Activated naive CD4-positive, alpha-beta T cell treated with anti-CD3 and anti-CD28 coated beads, Interleukin-2, amount 50 U/mL, for 24 hours (primary cell): ENCODE measurements at regions not wholly inside any gene's neighbourhood (a gene's known extent, or its start where the extent isn't known, plus 50 kb on each side); places are given as distances from the start of the nearest gene placed in this dataset.

ENCODE experiments used
- H3K27ac Mint-ChIP-seq: one replicate; pipeline ENCODE4 v1.8.0; 2021; ENCODE audit warnings: mild to moderate bottlenecking, mixed read lengths
- H3K27me3 Mint-ChIP-seq: one replicate; pipeline ENCODE4 v1.8.0; 2021; ENCODE audit warnings: mixed read lengths
- H3K36me3 Mint-ChIP-seq: one replicate; pipeline ENCODE4 v1.8.0; 2021; ENCODE audit warnings: mixed read lengths
- H3K4me1 Mint-ChIP-seq: one replicate; pipeline ENCODE4 v1.8.0; 2021; ENCODE audit warnings: mixed read lengths
- H3K4me3 Mint-ChIP-seq: one replicate; pipeline ENCODE4 v1.8.0; 2021; ENCODE audit warnings: mild to moderate bottlenecking, mixed read lengths
- H3K9me3 Mint-ChIP-seq: one replicate; pipeline ENCODE4 v1.8.0; 2021; ENCODE audit warnings: mixed read lengths

- Mint-ChIP-seq H3K4me3 (no peak overlapping the region), H3K36me3 (no peaks in the 10 kb centered on the region), H3K27me3 (no peaks in the 10 kb centered on the region), H3K27ac (no peak overlapping the region), H3K4me1 (no peaks in the 10 kb centered on the region), H3K9me3 (no peaks in the 10 kb centered on the region)
These were observed 230.1 kb upstream of the THBS1 start for GRCh38 chr15:39350785-39351184.

GRCh38 chr15:39354189-39354588, 226.7 kb upstream of the THBS1 start:
- H3K9me3 Mint-ChIP-seq: no peaks in the 10 kb centered on the region
- H3K27me3 Mint-ChIP-seq: peaks cover 1% of the 10 kb centered on the region
- H3K36me3 Mint-ChIP-seq: no peaks in the 10 kb centered on the region
- H3K4me3 Mint-ChIP-seq: no peak overlapping the region
- no peak overlapping the region for H3K27ac Mint-ChIP-seq
- H3K4me1 Mint-ChIP-seq: no peaks in the 10 kb centered on the region

GRCh38 chr15:39357480-39358268, 223.2 kb upstream of the THBS1 start:
- no peak overlapping the region for H3K4me3 Mint-ChIP-seq
- no peaks in the 10 kb centered on the region for H3K9me3 Mint-ChIP-seq
- H3K27me3 Mint-ChIP-seq: peaks cover 6% of the 10 kb centered on the region
- H3K27ac Mint-ChIP-seq: no peak overlapping the region
- H3K4me1 Mint-ChIP-seq: no peaks in the 10 kb centered on the region
- no peaks in the 10 kb centered on the region for H3K36me3 Mint-ChIP-seq

GRCh38 chr15:39358441-39359041, 222.3 kb upstream of the THBS1 start:
- Mint-ChIP-seq H3K4me1 (no peaks in the 10 kb centered on the region), H3K27me3 (peaks cover 6% of the 10 kb centered on the region), H3K36me3 (no peaks in the 10 kb centered on the region), H3K4me3 (no peak overlapping the region), H3K9me3 (no peaks in the 10 kb centered on the region), H3K27ac (no peak overlapping the region)

GRCh38 chr15:39359771-39360170, 221.1 kb upstream of the THBS1 start:
- H3K4me3 Mint-ChIP-seq: no peak overlapping the region
- no peak overlapping the region for H3K27ac Mint-ChIP-seq
- no peaks in the 10 kb centered on the region for H3K36me3 Mint-ChIP-seq
- no peaks in the 10 kb centered on the region for H3K9me3 Mint-ChIP-seq
- H3K27me3 Mint-ChIP-seq: peaks cover 6% of the 10 kb centered on the region
- no peaks in the 10 kb centered on the region for H3K4me1 Mint-ChIP-seq

GRCh38 chr15:39360452-39360851, 220.4 kb upstream of the THBS1 start:
- Mint-ChIP-seq H3K27me3 (peaks cover 6% of the 10 kb centered on the region), H3K4me1 (no peaks in the 10 kb centered on the region), H3K4me3 (no peak overlapping the region), H3K27ac (no peak overlapping the region), H3K9me3 (no peaks in the 10 kb centered on the region), H3K36me3 (no peaks in the 10 kb centered on the region)

GRCh38 chr15:39361497-39361896, 219.4 kb upstream of the THBS1 start:
- H3K27ac Mint-ChIP-seq: no peak overlapping the region
- H3K27me3 Mint-ChIP-seq: peaks cover 6% of the 10 kb centered on the region
- no peaks in the 10 kb centered on the region for H3K9me3 Mint-ChIP-seq
- H3K4me3 Mint-ChIP-seq: no peak overlapping the region
- no peaks in the 10 kb centered on the region for H3K36me3 Mint-ChIP-seq
- H3K4me1 Mint-ChIP-seq: no peaks in the 10 kb centered on the region

GRCh38 chr15:39362821-39363561, 217.9 kb upstream of the THBS1 start:
- Mint-ChIP-seq H3K36me3 (no peaks in the 10 kb centered on the region), H3K27ac (no peak overlapping the region), H3K4me1 (no peaks in the 10 kb centered on the region), H3K27me3 (peaks cover 6% of the 10 kb centered on the region), H3K9me3 (no peaks in the 10 kb centered on the region), H3K4me3 (no peak overlapping the region)

- Mint-ChIP-seq H3K4me1 (no peaks in the 10 kb centered on the region), H3K27me3 (peaks cover 6% of the 10 kb centered on the region)
These were observed 216.9 kb upstream of the THBS1 start for GRCh38 chr15:39363761-39364586.

GRCh38 chr15:39364721-39365120, 216.2 kb upstream of the THBS1 start:
- Mint-ChIP-seq H3K9me3 (no peaks in the 10 kb centered on the region), H3K27me3 (peaks cover 2% of the 10 kb centered on the region), H3K27ac (no peak overlapping the region), H3K4me3 (no peak overlapping the region), H3K4me1 (no peaks in the 10 kb centered on the region), H3K36me3 (peaks cover 2% of the 10 kb centered on the region)

More at GRCh38 chr15:39363761-39364586, 216.9 kb upstream of the THBS1 start:
- no peaks in the 10 kb centered on the region for H3K36me3 Mint-ChIP-seq
- H3K9me3 Mint-ChIP-seq: no peaks in the 10 kb centered on the region
- no peak overlapping the region for H3K4me3 Mint-ChIP-seq
- no peak overlapping the region for H3K27ac Mint-ChIP-seq

- peaks cover 2% of the 10 kb centered on the region for H3K36me3 Mint-ChIP-seq
- H3K4me3 Mint-ChIP-seq: no peak overlapping the region
- H3K27ac Mint-ChIP-seq: no peak overlapping the region
- no peaks in the 10 kb centered on the region for H3K4me1 Mint-ChIP-seq
- H3K27me3 Mint-ChIP-seq: peaks cover 2% of the 10 kb centered on the region
- no peaks in the 10 kb centered on the region for H3K9me3 Mint-ChIP-seq
These were observed 215.7 kb upstream of the THBS1 start for GRCh38 chr15:39365161-39365560.

GRCh38 chr15:39365873-39366272, 215.0 kb upstream of the THBS1 start:
- Mint-ChIP-seq H3K9me3 (no peaks in the 10 kb centered on the region), H3K27me3 (peaks cover 2% of the 10 kb centered on the region), H3K27ac (no peak overlapping the region)

GRCh38 chr15:39367596-39367995, 213.3 kb upstream of the THBS1 start:
- Mint-ChIP-seq H3K4me1 (no peaks in the 10 kb centered on the region), H3K27ac (no peak overlapping the region), H3K27me3 (peaks cover 4% of the 10 kb centered on the region), H3K9me3 (peaks cover 8% of the 10 kb centered on the region), H3K36me3 (peaks cover 4% of the 10 kb centered on the region), H3K4me3 (no peak overlapping the region)

More at GRCh38 chr15:39365873-39366272, 215.0 kb upstream of the THBS1 start:
- no peak overlapping the region for H3K4me3 Mint-ChIP-seq
- H3K4me1 Mint-ChIP-seq: no peaks in the 10 kb centered on the region
- peaks cover 2% of the 10 kb centered on the region for H3K36me3 Mint-ChIP-seq

- H3K4me3 Mint-ChIP-seq: no peak overlapping the region
- H3K27me3 Mint-ChIP-seq: peaks cover 11% of the 10 kb centered on the region
- no peak overlapping the region for H3K27ac Mint-ChIP-seq
- no peaks in the 10 kb centered on the region for H3K4me1 Mint-ChIP-seq
- peaks cover 4% of the 10 kb centered on the region for H3K36me3 Mint-ChIP-seq
- H3K9me3 Mint-ChIP-seq: peaks cover 8% of the 10 kb centered on the region
These were observed 211.1 kb upstream of the THBS1 start for GRCh38 chr15:39369768-39370167.

- Mint-ChIP-seq H3K4me3 (no peak overlapping the region), H3K9me3 (peaks cover 8% of the 10 kb centered on the region), H3K27me3 (peaks cover 18% of the 10 kb centered on the region), H3K27ac (no peak overlapping the region), H3K36me3 (peaks cover 2% of the 10 kb centered on the region), H3K4me1 (no peaks in the 10 kb centered on the region)
These were observed 204.4 kb upstream of the THBS1 start for GRCh38 chr15:39376371-39376909.
